NB4 (cell line): ENCODE measurements at regions not wholly inside any gene's neighbourhood (a gene's known extent, or its start where the extent isn't known, plus 50 kb on each side); places are given as distances from the start of the nearest gene placed in this dataset.

Experiments
- MYC ChIP-seq: IDR thresholded peaks from 2 replicates; pipeline ENCODE4 v1.6.1; 2011; ENCODE audit warnings: low read depth, low read length
- POLR2A ChIP-seq: IDR thresholded peaks from 2 replicates; pipeline ENCODE4 v1.6.1; 2011; ENCODE audit warnings: mild to moderate bottlenecking; ENCODE audit not compliant: insufficient read length; ENCODE audit errors: extremely low read depth
- TF ChIP-seq, protein P1 (sequence below): IDR thresholded peaks from one replicate; pipeline ENCODE4 v1.5.1; 2012; ENCODE audit warnings: low read depth, low read length

DNA sequence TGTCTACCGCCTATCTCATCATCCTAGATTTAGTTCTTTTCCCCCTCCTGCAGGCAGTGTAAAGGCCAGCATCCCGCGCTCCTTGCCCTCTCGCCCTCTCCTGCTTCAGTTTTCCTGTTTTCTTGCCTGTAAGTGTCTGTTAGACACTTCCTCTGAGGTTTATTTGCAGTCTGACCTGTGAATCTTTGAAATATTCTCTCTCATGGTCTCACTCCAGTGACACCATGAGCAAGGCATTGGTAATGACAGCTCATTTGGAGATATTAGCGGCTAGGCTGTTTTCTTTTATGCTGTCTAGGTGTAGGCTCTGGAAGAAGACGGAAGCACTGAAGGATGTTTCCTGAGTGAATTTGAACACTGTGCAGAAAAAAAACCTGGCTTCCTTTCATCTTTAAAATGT lies 179.6 kb downstream of the KDR start:
- no peak for TF ChIP-seq POLR2A
- TF ChIP-seq, protein P1, sequence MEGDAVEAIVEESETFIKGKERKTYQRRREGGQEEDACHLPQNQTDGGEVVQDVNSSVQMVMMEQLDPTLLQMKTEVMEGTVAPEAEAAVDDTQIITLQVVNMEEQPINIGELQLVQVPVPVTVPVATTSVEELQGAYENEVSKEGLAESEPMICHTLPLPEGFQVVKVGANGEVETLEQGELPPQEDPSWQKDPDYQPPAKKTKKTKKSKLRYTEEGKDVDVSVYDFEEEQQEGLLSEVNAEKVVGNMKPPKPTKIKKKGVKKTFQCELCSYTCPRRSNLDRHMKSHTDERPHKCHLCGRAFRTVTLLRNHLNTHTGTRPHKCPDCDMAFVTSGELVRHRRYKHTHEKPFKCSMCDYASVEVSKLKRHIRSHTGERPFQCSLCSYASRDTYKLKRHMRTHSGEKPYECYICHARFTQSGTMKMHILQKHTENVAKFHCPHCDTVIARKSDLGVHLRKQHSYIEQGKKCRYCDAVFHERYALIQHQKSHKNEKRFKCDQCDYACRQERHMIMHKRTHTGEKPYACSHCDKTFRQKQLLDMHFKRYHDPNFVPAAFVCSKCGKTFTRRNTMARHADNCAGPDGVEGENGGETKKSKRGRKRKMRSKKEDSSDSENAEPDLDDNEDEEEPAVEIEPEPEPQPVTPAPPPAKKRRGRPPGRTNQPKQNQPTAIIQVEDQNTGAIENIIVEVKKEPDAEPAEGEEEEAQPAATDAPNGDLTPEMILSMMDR, result no peak
- TF ChIP-seq MYC, result no peak
